ENCODE measurements at regions not wholly inside any gene's neighbourhood (a gene's known extent, or its start where the extent isn't known, plus 50 kb on each side); places are given as distances from the start of the nearest gene placed in this dataset.

DNA sequence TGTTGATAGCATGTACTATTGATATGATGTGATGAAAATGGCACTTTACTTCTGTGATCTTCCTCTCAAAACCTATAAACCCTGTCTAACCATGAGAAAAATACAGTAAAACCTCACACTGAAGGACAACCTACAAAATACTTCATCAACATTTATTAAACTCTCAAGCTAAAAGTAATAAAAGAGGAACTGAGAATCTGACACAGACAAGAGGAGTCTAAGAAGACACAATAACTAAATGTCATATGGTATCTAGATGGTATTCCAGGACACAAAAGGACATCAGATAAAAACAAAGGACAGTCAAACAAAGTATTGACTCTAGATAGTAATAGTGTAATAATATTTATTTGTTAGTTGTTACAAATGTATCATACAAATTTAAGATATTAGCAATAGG lies 655.3 kb downstream of the SH3BGRL start:
- intact Hi-C loops (cut with micrococcal nuclease): no loop called here
- Histone ChIP-seq H3K4me3 (no peak overlapping the region), H3K27ac (replicated peaks) (no peak overlapping the region), H3K4me1 (no peaks in the 10 kb centered on the region), H3K27me3 (ENCODE audit: low read depth) (no peaks in the 10 kb centered on the region), H3K9me3 (replicated peaks) (peaks cover 5% of the 10 kb centered on the region), H3K36me3 (no peaks in the 10 kb centered on the region)
- TF ChIP-seq, protein P1, sequence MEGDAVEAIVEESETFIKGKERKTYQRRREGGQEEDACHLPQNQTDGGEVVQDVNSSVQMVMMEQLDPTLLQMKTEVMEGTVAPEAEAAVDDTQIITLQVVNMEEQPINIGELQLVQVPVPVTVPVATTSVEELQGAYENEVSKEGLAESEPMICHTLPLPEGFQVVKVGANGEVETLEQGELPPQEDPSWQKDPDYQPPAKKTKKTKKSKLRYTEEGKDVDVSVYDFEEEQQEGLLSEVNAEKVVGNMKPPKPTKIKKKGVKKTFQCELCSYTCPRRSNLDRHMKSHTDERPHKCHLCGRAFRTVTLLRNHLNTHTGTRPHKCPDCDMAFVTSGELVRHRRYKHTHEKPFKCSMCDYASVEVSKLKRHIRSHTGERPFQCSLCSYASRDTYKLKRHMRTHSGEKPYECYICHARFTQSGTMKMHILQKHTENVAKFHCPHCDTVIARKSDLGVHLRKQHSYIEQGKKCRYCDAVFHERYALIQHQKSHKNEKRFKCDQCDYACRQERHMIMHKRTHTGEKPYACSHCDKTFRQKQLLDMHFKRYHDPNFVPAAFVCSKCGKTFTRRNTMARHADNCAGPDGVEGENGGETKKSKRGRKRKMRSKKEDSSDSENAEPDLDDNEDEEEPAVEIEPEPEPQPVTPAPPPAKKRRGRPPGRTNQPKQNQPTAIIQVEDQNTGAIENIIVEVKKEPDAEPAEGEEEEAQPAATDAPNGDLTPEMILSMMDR (IDR thresholded peaks at IDR 0.05; ENCODE audit: borderline replicate concordance): no peak
- no peak for DNase-seq

DNA sequence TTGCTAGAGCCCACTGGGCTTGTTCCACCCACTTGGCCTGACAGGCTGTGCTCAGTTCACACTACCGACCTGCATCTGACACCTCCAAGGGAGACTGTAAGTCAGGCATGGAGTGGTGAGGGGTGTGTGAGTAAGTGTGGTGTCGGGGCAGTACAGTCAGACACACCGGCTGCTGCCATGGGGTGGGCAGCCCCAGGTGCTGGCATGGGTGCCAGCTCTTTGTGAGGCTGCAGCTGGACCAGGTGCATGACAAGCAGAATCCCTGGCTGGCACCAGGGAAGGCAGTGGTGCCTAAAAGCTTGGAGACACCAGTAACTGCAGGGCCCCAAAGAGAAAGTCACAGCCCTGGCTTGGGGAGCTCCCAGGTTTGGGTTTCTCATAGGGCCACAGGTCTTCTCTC lies 665.0 kb downstream of the SH3BGRL start:
- Histone ChIP-seq H3K27ac (replicated peaks) (no peak overlapping the region), H3K4me3 (no peak overlapping the region), H3K4me1 (no peaks in the 10 kb centered on the region), H3K36me3 (no peaks in the 10 kb centered on the region), H3K27me3 (ENCODE audit: low read depth) (no peaks in the 10 kb centered on the region), H3K9me3 (replicated peaks) (peaks cover 4% of the 10 kb centered on the region)
- DNase-seq: no peak
- intact Hi-C loops (cut with micrococcal nuclease): no loop called here
- TF ChIP-seq, protein P1 (IDR thresholded peaks at IDR 0.05; ENCODE audit: borderline replicate concordance): no peak

DNA sequence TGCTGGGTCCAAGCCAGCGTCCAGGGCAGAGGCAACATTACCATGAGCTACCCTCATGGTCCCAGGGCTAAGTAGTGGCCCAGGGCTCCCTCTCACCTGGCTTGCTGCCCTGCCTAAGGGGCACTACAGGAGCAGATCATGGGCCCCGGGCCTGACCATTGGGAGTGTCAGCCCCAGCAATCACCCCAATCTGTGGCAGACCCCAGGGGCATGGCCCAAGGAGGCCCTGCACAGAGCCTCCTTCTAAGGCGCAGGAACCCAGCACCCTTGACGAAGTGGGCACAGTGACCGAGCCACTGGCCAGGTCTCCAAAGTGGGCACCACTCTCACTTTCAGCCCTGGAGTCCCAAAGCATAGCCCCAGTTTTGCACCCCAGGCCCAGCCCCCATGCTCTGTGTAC lies 667.1 kb downstream of the SH3BGRL start:
- no peak overlapping the region for H3K27ac ChIP-seq (replicated peaks)
- TF ChIP-seq, protein P1 (IDR thresholded peaks at IDR 0.05; ENCODE audit: borderline replicate concordance): no peak
- DNase-seq: no peak
- H3K4me3 ChIP-seq: no peak overlapping the region
- intact Hi-C loops (cut with micrococcal nuclease): no loop called here
- H3K36me3 ChIP-seq: no peaks in the 10 kb centered on the region
- H3K27me3 ChIP-seq (ENCODE audit: low read depth): no peaks in the 10 kb centered on the region
- H3K9me3 ChIP-seq (replicated peaks): peaks cover 4% of the 10 kb centered on the region
- H3K4me1 ChIP-seq: no peaks in the 10 kb centered on the region

DNA sequence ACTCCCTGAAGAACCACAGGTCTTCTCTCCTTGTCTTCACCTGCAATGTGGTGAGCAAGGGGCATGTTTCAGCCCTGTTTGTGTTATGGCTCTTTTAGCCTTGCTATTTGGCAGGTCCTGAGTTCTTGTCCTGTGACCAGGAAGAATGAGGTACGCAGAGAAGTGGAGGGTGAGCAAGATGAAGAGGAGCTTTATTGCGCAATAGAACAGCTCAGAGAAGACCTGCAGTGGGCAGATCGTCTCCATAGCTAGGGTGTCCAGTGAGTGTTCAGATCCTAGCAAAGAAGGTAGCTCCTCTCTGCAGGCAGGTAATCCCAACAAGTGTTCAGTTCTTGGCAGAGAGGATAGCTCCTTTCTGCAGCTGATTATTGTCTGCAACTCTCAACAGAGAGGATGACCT lies 672.9 kb downstream of the SH3BGRL start:
- Histone ChIP-seq H3K36me3 (no peaks in the 10 kb centered on the region), H3K4me3 (no peak overlapping the region), H3K27ac (replicated peaks) (no peak overlapping the region), H3K9me3 (replicated peaks) (no peaks in the 10 kb centered on the region), H3K4me1 (no peaks in the 10 kb centered on the region), H3K27me3 (ENCODE audit: low read depth) (no peaks in the 10 kb centered on the region)
- TF ChIP-seq, protein P1 (IDR thresholded peaks at IDR 0.05; ENCODE audit: borderline replicate concordance): no peak
- DNase-seq: no peak
- intact Hi-C loops (cut with micrococcal nuclease): no loop called here

DNA sequence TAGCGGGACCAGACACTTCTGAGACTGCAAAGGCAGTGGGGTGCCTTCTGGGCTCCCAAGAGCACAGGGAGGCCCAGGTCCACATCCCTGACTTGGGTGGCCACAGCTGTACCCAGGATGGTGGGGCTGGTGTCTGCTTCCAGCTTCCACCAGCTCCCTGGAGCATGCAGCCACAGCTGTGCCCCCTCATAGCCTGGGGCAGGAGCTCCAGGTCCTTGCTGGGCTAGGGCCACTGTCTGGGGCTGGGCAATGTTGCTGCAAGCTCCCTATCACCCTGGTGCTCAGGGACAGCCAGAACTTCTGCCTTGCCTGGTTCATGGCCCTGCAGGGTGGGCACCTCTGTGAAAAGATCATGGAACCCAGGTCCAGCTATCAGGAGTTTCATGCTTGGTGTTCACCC lies 673.9 kb downstream of the SH3BGRL start:
- Histone ChIP-seq H3K27ac (replicated peaks) (no peak overlapping the region), H3K9me3 (replicated peaks) (no peaks in the 10 kb centered on the region), H3K36me3 (no peaks in the 10 kb centered on the region), H3K4me3 (no peak overlapping the region), H3K4me1 (no peaks in the 10 kb centered on the region), H3K27me3 (ENCODE audit: low read depth) (no peaks in the 10 kb centered on the region)
- intact Hi-C loops (cut with micrococcal nuclease): no loop called here
- TF ChIP-seq, protein P1 (IDR thresholded peaks at IDR 0.05; ENCODE audit: borderline replicate concordance): no peak
- DNase-seq: no peak

DNA sequence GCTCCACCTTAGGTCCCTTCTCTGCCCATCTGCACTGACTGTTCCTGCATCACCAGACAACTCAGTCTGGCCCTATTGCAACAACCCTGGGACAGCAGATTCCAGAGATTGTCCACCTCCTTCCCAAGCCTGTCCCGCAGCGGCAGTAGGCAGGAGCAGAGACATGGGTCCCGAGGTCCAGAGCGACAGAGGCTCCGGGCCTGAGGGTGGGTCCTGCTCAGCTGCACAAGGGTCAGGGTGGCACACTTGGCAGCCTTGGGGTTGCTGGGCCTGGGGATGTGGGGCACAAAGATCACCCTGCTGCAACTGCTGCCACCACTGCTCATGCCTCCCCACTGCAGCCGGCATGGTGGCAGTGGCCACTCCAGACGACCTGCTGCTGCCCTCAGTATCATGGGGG lies 674.5 kb downstream of the SH3BGRL start:
- TF ChIP-seq, protein P1 (IDR thresholded peaks at IDR 0.05; ENCODE audit: borderline replicate concordance): no peak
- intact Hi-C loops (cut with micrococcal nuclease): no loop called here
- no peak for DNase-seq

More for the DNA sequence above, 674.5 kb downstream of the SH3BGRL start:
- Histone ChIP-seq H3K36me3 (no peaks in the 10 kb centered on the region), H3K27ac (replicated peaks) (no peak overlapping the region), H3K9me3 (replicated peaks) (no peaks in the 10 kb centered on the region), H3K4me3 (no peak overlapping the region), H3K27me3 (ENCODE audit: low read depth) (no peaks in the 10 kb centered on the region), H3K4me1 (no peaks in the 10 kb centered on the region)
